ENCODE measurements at regions not wholly inside any gene's neighbourhood (a gene's known extent, or its start where the extent isn't known, plus 50 kb on each side); places are given as distances from the start of the nearest gene placed in this dataset.
A peak's percentile ranks its signal among the peaks of the same experiment; 100 is the strongest.

GRCh38 chr4:133921280-133922195 lies 280.1 kb downstream of the PABPC4L start:
- in situ Hi-C loops (cut with HindIII; ENCODE audit: low pct_ligation_motif_present, low pct_unique_long_range_greater_than_20kb, low sequenced_read_pairs) = no loop called here
- peak; percentile 6 for DNase-seq

- DNase-seq = no peak
- in situ Hi-C loops (cut with HindIII; ENCODE audit: low pct_ligation_motif_present, low pct_unique_long_range_greater_than_20kb, low sequenced_read_pairs) = no loop called here
These were observed 281.4 kb downstream of the PABPC4L start for GRCh38 chr4:133920236-133920635.

- in situ Hi-C loops (cut with HindIII; ENCODE audit: low pct_ligation_motif_present, low pct_unique_long_range_greater_than_20kb, low sequenced_read_pairs) = no loop called here
- DNase-seq = no peak
These were observed 291.4 kb downstream of the PABPC4L start for GRCh38 chr4:133910165-133910564.

- DNase-seq = no peak
- in situ Hi-C loops (cut with HindIII; ENCODE audit: low pct_ligation_motif_present, low pct_unique_long_range_greater_than_20kb, low sequenced_read_pairs) = no loop called here
These were observed 298.6 kb downstream of the PABPC4L start for GRCh38 chr4:133903029-133903428.

- in situ Hi-C loops (cut with HindIII; ENCODE audit: low pct_ligation_motif_present, low pct_unique_long_range_greater_than_20kb, low sequenced_read_pairs) = no loop called here
These were observed 310.6 kb downstream of the PABPC4L start for GRCh38 chr4:133891011-133891410.

GRCh38 chr4:133887723-133888122 lies 313.9 kb downstream of the PABPC4L start:
- no peak for DNase-seq
- in situ Hi-C loops (cut with HindIII; ENCODE audit: low pct_ligation_motif_present, low pct_unique_long_range_greater_than_20kb, low sequenced_read_pairs) = no loop called here

More at GRCh38 chr4:133891011-133891410, 310.6 kb downstream of the PABPC4L start:
- DNase-seq = no peak

GRCh38 chr4:133869486-133869885 lies 332.1 kb downstream of the PABPC4L start:
- no peak for DNase-seq
- in situ Hi-C loops (cut with HindIII; ENCODE audit: low pct_ligation_motif_present, low pct_unique_long_range_greater_than_20kb, low sequenced_read_pairs) = no loop called here

- DNase-seq = no peak
- in situ Hi-C loops (cut with HindIII; ENCODE audit: low pct_ligation_motif_present, low pct_unique_long_range_greater_than_20kb, low sequenced_read_pairs) = no loop called here
These were observed 332.7 kb downstream of the PABPC4L start for GRCh38 chr4:133868856-133869255.

- in situ Hi-C loops (cut with HindIII; ENCODE audit: low pct_ligation_motif_present, low pct_unique_long_range_greater_than_20kb, low sequenced_read_pairs) = no loop called here
- peak; percentile 68 for DNase-seq
These were observed 335.3 kb downstream of the PABPC4L start for GRCh38 chr4:133866328-133866699.

- in situ Hi-C loops (cut with HindIII; ENCODE audit: low pct_ligation_motif_present, low pct_unique_long_range_greater_than_20kb, low sequenced_read_pairs) = no loop called here
- DNase-seq = peak; percentile 96
These were observed 335.8 kb downstream of the PABPC4L start for GRCh38 chr4:133865612-133866327.

GRCh38 chr4:133863153-133863552 lies 338.4 kb downstream of the PABPC4L start:
- DNase-seq = no peak
- in situ Hi-C loops (cut with HindIII; ENCODE audit: low pct_ligation_motif_present, low pct_unique_long_range_greater_than_20kb, low sequenced_read_pairs) = no loop called here

GRCh38 chr4:133856731-133857355 lies 344.7 kb downstream of the PABPC4L start:
- in situ Hi-C loops (cut with HindIII; ENCODE audit: low pct_ligation_motif_present, low pct_unique_long_range_greater_than_20kb, low sequenced_read_pairs) = no loop called here
- DNase-seq = no peak

- no peak for DNase-seq
- in situ Hi-C loops (cut with HindIII; ENCODE audit: low pct_ligation_motif_present, low pct_unique_long_range_greater_than_20kb, low sequenced_read_pairs) = no loop called here
These were observed 346.6 kb downstream of the PABPC4L start for GRCh38 chr4:133855001-133855400.

- DNase-seq = no peak
These were observed 362.3 kb downstream of the PABPC4L start for GRCh38 chr4:133839326-133839725.

GRCh38 chr4:133823177-133823576 lies 378.4 kb downstream of the PABPC4L start:
- DNase-seq = no peak
- in situ Hi-C loops (cut with HindIII; ENCODE audit: low pct_ligation_motif_present, low pct_unique_long_range_greater_than_20kb, low sequenced_read_pairs) = no loop called here

More at GRCh38 chr4:133839326-133839725, 362.3 kb downstream of the PABPC4L start:
- in situ Hi-C loops (cut with HindIII; ENCODE audit: low pct_ligation_motif_present, low pct_unique_long_range_greater_than_20kb, low sequenced_read_pairs) = no loop called here

- no peak for DNase-seq
- in situ Hi-C loops (cut with HindIII; ENCODE audit: low pct_ligation_motif_present, low pct_unique_long_range_greater_than_20kb, low sequenced_read_pairs) = no loop called here
These were observed 388.6 kb downstream of the PABPC4L start for GRCh38 chr4:133812954-133813353.

GRCh38 chr4:133812236-133812635 lies 389.4 kb downstream of the PABPC4L start:
- DNase-seq = no peak
- in situ Hi-C loops (cut with HindIII; ENCODE audit: low pct_ligation_motif_present, low pct_unique_long_range_greater_than_20kb, low sequenced_read_pairs) = no loop called here

- in situ Hi-C loops (cut with HindIII; ENCODE audit: low pct_ligation_motif_present, low pct_unique_long_range_greater_than_20kb, low sequenced_read_pairs) = no loop called here
- no peak for DNase-seq
These were observed 393.4 kb downstream of the PABPC4L start for GRCh38 chr4:133808151-133808550.

- no peak for DNase-seq
- in situ Hi-C loops (cut with HindIII; ENCODE audit: low pct_ligation_motif_present, low pct_unique_long_range_greater_than_20kb, low sequenced_read_pairs) = no loop called here
These were observed 398.2 kb downstream of the PABPC4L start for GRCh38 chr4:133803341-133803740.
